GM21825 (cell line): ENCODE measurements at regions not wholly inside any gene's neighbourhood (a gene's known extent, or its start where the extent isn't known, plus 50 kb on each side); places are given as distances from the start of the nearest gene placed in this dataset.

ENCODE experiments used
- ATAC-seq: cut with Tn5 transposase; IDR thresholded peaks from one replicate; pipeline ENCODE4 v1.9.1; 2021; ENCODE audit warnings: mild to moderate bottlenecking, moderate library complexity; ENCODE audit not compliant: unreplicated experiment

- ATAC-seq, result no peak
Observed at GRCh38 chr11:88448131-88448670, 110.7 kb upstream of the CTSC start.

GRCh38 chr11:88447281-88447680 lies 109.7 kb upstream of the CTSC start:
- ATAC-seq, result no peak

GRCh38 chr11:88439356-88439755 lies 101.8 kb upstream of the CTSC start:
- ATAC-seq, result no peak

GRCh38 chr11:88438721-88439120 lies 101.2 kb upstream of the CTSC start:
- no peak for ATAC-seq

- peak; percentile 95 for ATAC-seq
Observed at GRCh38 chr11:88435415-88435814, 97.9 kb upstream of the CTSC start.

GRCh38 chr11:88434333-88434976 lies 96.9 kb upstream of the CTSC start:
- no peak for ATAC-seq

GRCh38 chr11:88433536-88434230 lies 96.1 kb upstream of the CTSC start:
- ATAC-seq, result no peak

GRCh38 chr11:88431675-88432341 lies 94.3 kb upstream of the CTSC start:
- no peak for ATAC-seq

GRCh38 chr11:88428959-88429358 lies 91.4 kb upstream of the CTSC start:
- ATAC-seq, result no peak

- ATAC-seq, result no peak
Observed at GRCh38 chr11:88427719-88428118, 90.2 kb upstream of the CTSC start.

- ATAC-seq, result no peak
Observed at GRCh38 chr11:88424881-88425280, 87.3 kb upstream of the CTSC start.

- peak; percentile 73 for ATAC-seq
Observed at GRCh38 chr11:88421530-88421929, 84.0 kb upstream of the CTSC start.

- ATAC-seq, result no peak
Observed at GRCh38 chr11:88420165-88420791, 82.7 kb upstream of the CTSC start.

GRCh38 chr11:88418508-88418907 lies 81.0 kb upstream of the CTSC start:
- ATAC-seq, result no peak

GRCh38 chr11:88415495-88415894 lies 78.0 kb upstream of the CTSC start:
- ATAC-seq, result no peak

GRCh38 chr11:88414981-88415413 lies 77.5 kb upstream of the CTSC start:
- no peak for ATAC-seq

- ATAC-seq, result no peak
Observed at GRCh38 chr11:88414385-88414861, 76.9 kb upstream of the CTSC start.

- no peak for ATAC-seq
Observed at GRCh38 chr11:88411265-88411664, 73.7 kb upstream of the CTSC start.

- no peak for ATAC-seq
Observed at GRCh38 chr11:88410656-88411055, 73.1 kb upstream of the CTSC start.

GRCh38 chr11:88410056-88410455 lies 72.5 kb upstream of the CTSC start:
- no peak for ATAC-seq

- ATAC-seq, result no peak
Observed at GRCh38 chr11:88406876-88407275, 69.3 kb upstream of the CTSC start.
